GM12872 (cell line): ENCODE measurements at regions not wholly inside any gene's neighbourhood (a gene's known extent, or its start where the extent isn't known, plus 50 kb on each side); places are given as distances from the start of the nearest gene placed in this dataset.

Experiments used
- CTCF ChIP-seq: IDR thresholded peaks from 3 replicates; pipeline ENCODE4 v1.5.1; 2011; ENCODE audit warnings: low read depth, mild to moderate bottlenecking, low read length, moderate library complexity; ENCODE audit not compliant: insufficient read depth

GRCh38 chr12:105467710-105468366 is 137.3 kb downstream of the C12orf75 start:
- TF ChIP-seq CTCF: no peak

- TF ChIP-seq CTCF: no peak
Observed at GRCh38 chr12:105468464-105468863, 138.0 kb downstream of the C12orf75 start.

- no peak for TF ChIP-seq CTCF
Observed at GRCh38 chr12:105469211-105469610, 138.7 kb downstream of the C12orf75 start.

- TF ChIP-seq CTCF: no peak
Observed at GRCh38 chr12:105469701-105470100, 139.2 kb downstream of the C12orf75 start.

- TF ChIP-seq CTCF: no peak
Observed at GRCh38 chr12:105470102-105470501, 139.6 kb downstream of the C12orf75 start.

- TF ChIP-seq CTCF: no peak
Observed at GRCh38 chr12:105470601-105471000, 140.1 kb downstream of the C12orf75 start.

GRCh38 chr12:105474672-105475071 is 144.2 kb downstream of the C12orf75 start:
- TF ChIP-seq CTCF: no peak
